HEK293T (cell line): ENCODE measurements at regions not wholly inside any gene's neighbourhood (a gene's known extent, or its start where the extent isn't known, plus 50 kb on each side); places are given as distances from the start of the nearest gene placed in this dataset.

Experiments
- ARNT ChIP-seq: fragments of 450-650 bp; IDR thresholded peaks from 2 replicates; pipeline ENCODE4 v1.6.1; 2017; ENCODE audit warnings: mild to moderate bottlenecking
- BHLHE40 ChIP-seq: fragments of 450-650 bp; IDR thresholded peaks from 2 replicates; pipeline ENCODE4 v1.6.1; 2016; ENCODE audit warnings: mild to moderate bottlenecking, moderate library complexity, borderline replicate concordance
- ELF4 ChIP-seq: fragments of 450-650 bp; IDR thresholded peaks from 2 replicates; pipeline ENCODE4 v1.6.1; 2017; ENCODE audit warnings: antibody characterized with exemption
- FOXM1 ChIP-seq: fragments of 450-650 bp; IDR thresholded peaks from 2 replicates; pipeline ENCODE4 v1.6.1; 2017; ENCODE audit warnings: mild to moderate bottlenecking, borderline replicate concordance
- HDGF ChIP-seq: fragments of 450-650 bp; IDR thresholded peaks from 2 replicates; pipeline ENCODE4 v1.6.1; 2017; ENCODE audit warnings: antibody characterized with exemption, borderline replicate concordance
- L3MBTL2 ChIP-seq: fragments of 450-650 bp; conservative IDR thresholded peaks from 2 replicates; pipeline ENCODE4 v1.6.1; 2016; ENCODE audit warnings: mild to moderate bottlenecking
- SP1 ChIP-seq: fragments of 450-650 bp; IDR thresholded peaks from 2 replicates; pipeline ENCODE4 v1.6.1; 2017
- ZNF384 ChIP-seq: fragments of 450-650 bp; IDR thresholded peaks from 2 replicates; pipeline ENCODE4 v1.6.1; 2016

DNA sequence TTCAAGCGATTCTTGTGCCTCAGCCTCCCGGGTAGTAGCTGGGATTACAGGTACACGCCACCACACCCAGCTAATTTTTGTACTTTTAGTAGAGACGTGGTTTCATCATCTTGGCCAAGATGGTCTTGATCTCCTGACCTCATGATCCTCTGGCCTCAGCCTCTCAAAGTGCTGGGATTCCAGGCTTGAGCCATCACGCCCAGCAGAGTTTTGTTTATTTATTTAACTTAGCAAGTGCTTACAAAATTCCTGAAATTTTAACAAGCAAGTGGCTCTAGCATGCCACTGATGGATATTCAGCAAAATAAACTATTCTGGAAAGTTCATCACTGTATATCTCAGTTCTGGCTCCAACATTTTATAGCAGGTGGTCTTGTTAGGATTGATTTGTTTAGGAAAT is 585.9 kb downstream of the OTOL1 start:
- TF ChIP-seq ZNF384, result no peak
- TF ChIP-seq HDGF, result no peak
- TF ChIP-seq BHLHE40, result no peak
- TF ChIP-seq SP1, result no peak
- no peak for TF ChIP-seq L3MBTL2
- no peak for TF ChIP-seq ELF4
- TF ChIP-seq ARNT, result no peak
- no peak for TF ChIP-seq FOXM1
